BE2C (cell line): ENCODE measurements at regions not wholly inside any gene's neighbourhood (a gene's known extent, or its start where the extent isn't known, plus 50 kb on each side); places are given as distances from the start of the nearest gene placed in this dataset.

Source experiments
- DNase-seq: peaks from one replicate; pipeline ENCODE4 v3.0.0-alpha.2; 2020
- H3K27me3 ChIP-seq: fragments of 250-450 bp; sonication (Bioruptor Pico); 2 replicates; pipeline ENCODE4 v1.5.1; 2020; ENCODE audit warnings: mild to moderate bottlenecking
- H3K36me3 ChIP-seq: fragments of 250-450 bp; sonication (Bioruptor Pico); 2 replicates; pipeline ENCODE4 v1.5.1; 2020; ENCODE audit warnings: mild to moderate bottlenecking
- H3K4me1 ChIP-seq: fragments of 250-450 bp; sonication (Bioruptor Pico); 2 replicates; pipeline ENCODE4 v1.5.1; 2020
- H3K4me3 ChIP-seq: 2 replicates; pipeline ENCODE4 v1.5.1; 2011; ENCODE audit warnings: low read depth, low read length
- H3K9me3 ChIP-seq: fragments of 250-450 bp; sonication (Bioruptor Pico); 2 replicates; pipeline ENCODE4 v1.5.1; 2020
- TF ChIP-seq, protein P1 (sequence below): IDR thresholded peaks from 2 replicates; pipeline ENCODE4 v1.5.1; 2012; ENCODE audit warnings: mild to moderate bottlenecking, low read depth, low read length

GRCh38 chr1:36656838-36657237 is 174.1 kb upstream of the CSF3R start:
- no peak overlapping the region for H3K4me3 ChIP-seq
- H3K4me1 ChIP-seq = no peaks in the 10 kb centered on the region
- TF ChIP-seq, protein P1, sequence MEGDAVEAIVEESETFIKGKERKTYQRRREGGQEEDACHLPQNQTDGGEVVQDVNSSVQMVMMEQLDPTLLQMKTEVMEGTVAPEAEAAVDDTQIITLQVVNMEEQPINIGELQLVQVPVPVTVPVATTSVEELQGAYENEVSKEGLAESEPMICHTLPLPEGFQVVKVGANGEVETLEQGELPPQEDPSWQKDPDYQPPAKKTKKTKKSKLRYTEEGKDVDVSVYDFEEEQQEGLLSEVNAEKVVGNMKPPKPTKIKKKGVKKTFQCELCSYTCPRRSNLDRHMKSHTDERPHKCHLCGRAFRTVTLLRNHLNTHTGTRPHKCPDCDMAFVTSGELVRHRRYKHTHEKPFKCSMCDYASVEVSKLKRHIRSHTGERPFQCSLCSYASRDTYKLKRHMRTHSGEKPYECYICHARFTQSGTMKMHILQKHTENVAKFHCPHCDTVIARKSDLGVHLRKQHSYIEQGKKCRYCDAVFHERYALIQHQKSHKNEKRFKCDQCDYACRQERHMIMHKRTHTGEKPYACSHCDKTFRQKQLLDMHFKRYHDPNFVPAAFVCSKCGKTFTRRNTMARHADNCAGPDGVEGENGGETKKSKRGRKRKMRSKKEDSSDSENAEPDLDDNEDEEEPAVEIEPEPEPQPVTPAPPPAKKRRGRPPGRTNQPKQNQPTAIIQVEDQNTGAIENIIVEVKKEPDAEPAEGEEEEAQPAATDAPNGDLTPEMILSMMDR = no peak
- H3K36me3 ChIP-seq = no peaks in the 10 kb centered on the region
- no peaks in the 10 kb centered on the region for H3K9me3 ChIP-seq
- H3K27me3 ChIP-seq = no peaks in the 10 kb centered on the region
- no peak for DNase-seq

GRCh38 chr1:36656271-36656670 is 173.6 kb upstream of the CSF3R start:
- DNase-seq = no peak
- H3K4me3 ChIP-seq = no peak overlapping the region
- no peaks in the 10 kb centered on the region for H3K36me3 ChIP-seq
- TF ChIP-seq, protein P1 = no peak
- no peaks in the 10 kb centered on the region for H3K27me3 ChIP-seq
- H3K4me1 ChIP-seq = no peaks in the 10 kb centered on the region
- H3K9me3 ChIP-seq = no peaks in the 10 kb centered on the region

GRCh38 chr1:36654586-36654985 is 171.9 kb upstream of the CSF3R start:
- DNase-seq = no peak
- no peaks in the 10 kb centered on the region for H3K4me1 ChIP-seq
- no peak overlapping the region for H3K4me3 ChIP-seq
- TF ChIP-seq, protein P1 = no peak
- H3K36me3 ChIP-seq = no peaks in the 10 kb centered on the region
- no peaks in the 10 kb centered on the region for H3K27me3 ChIP-seq
- no peaks in the 10 kb centered on the region for H3K9me3 ChIP-seq

DNA sequence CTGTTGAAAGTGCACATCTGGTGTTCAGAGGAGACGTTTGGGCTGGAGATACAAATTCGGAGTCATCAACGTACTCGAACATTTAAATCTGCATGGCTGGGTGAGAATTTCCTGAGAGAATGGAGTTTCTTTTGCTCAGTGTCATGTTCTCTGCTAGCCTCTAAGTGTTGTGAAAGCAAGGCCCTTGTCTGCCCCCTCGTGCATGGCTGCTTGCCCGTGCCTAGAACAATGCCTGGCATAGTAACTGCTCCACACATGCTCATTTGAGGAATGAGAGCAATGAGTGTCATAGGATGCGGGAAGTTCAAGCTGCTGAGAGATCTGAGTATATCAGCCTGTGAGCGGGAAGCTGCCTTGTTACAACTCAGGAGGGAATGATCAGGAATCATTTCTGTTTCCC is 171.1 kb upstream of the CSF3R start:
- no peak for DNase-seq
- H3K4me1 ChIP-seq = no peaks in the 10 kb centered on the region
- H3K9me3 ChIP-seq = no peaks in the 10 kb centered on the region
- H3K36me3 ChIP-seq = no peaks in the 10 kb centered on the region
- TF ChIP-seq, protein P1 = no peak
- H3K27me3 ChIP-seq = no peaks in the 10 kb centered on the region
- H3K4me3 ChIP-seq = no peak overlapping the region

- Histone ChIP-seq H3K4me1 (no peaks in the 10 kb centered on the region), H3K9me3 (no peaks in the 10 kb centered on the region), H3K4me3 (no peak overlapping the region), H3K27me3 (no peaks in the 10 kb centered on the region), H3K36me3 (no peaks in the 10 kb centered on the region)
- TF ChIP-seq, protein P1 = no peak
- no peak for DNase-seq
Measured at GRCh38 chr1:36652586-36652985, 169.9 kb upstream of the CSF3R start.

GRCh38 chr1:36652011-36652410 is 169.3 kb upstream of the CSF3R start:
- DNase-seq = no peak
- TF ChIP-seq, protein P1 = no peak
- no peaks in the 10 kb centered on the region for H3K4me1 ChIP-seq
- no peaks in the 10 kb centered on the region for H3K27me3 ChIP-seq
- no peak overlapping the region for H3K4me3 ChIP-seq
- H3K9me3 ChIP-seq = no peaks in the 10 kb centered on the region
- no peaks in the 10 kb centered on the region for H3K36me3 ChIP-seq
